Keratinocyte (primary cell): ENCODE measurements at regions not wholly inside any gene's neighbourhood (a gene's known extent, or its start where the extent isn't known, plus 50 kb on each side); places are given as distances from the start of the nearest gene placed in this dataset.

Experiments used
- DNase-seq: peaks from one replicate; pipeline ENCODE4 v3.0.0-alpha.2; 2011; ENCODE audit warnings: low read depth, missing footprints, low spot score
- FAIRE-seq: peaks from 2 replicates; lab custom pipeline; 2011; peaks lifted over from hg19 to GRCh38; lab: Jason Lieb, UNC
- H2AFZ ChIP-seq: 2 replicates; pipeline ENCODE4 v1.6.0; 2012; ENCODE audit warnings: low read length, control low read depth, inconsistent platforms; ENCODE audit not compliant: control insufficient read depth
- H3K27ac ChIP-seq: 2 replicates; pipeline ENCODE4 v1.5.1; 2011; ENCODE audit warnings: low read length; ENCODE audit not compliant: control insufficient read depth, insufficient read depth
- H3K27me3 ChIP-seq: 3 replicates; pipeline ENCODE4 v1.6.0; 2011; ENCODE audit warnings: low read length; ENCODE audit not compliant: control insufficient read depth, insufficient read depth; ENCODE audit errors: extremely low read depth
- H3K36me3 ChIP-seq, 2 experiments: 2 replicates in 1 of 2; 3 replicates in 1 of 2; pipeline ENCODE4 v1.5.1; 2011; ENCODE audit warnings: low read length in 2 of 2, mild to moderate bottlenecking in 1 of 2; ENCODE audit not compliant: control insufficient read depth in 2 of 2, insufficient read depth in 2 of 2; ENCODE audit errors: extremely low read depth in 1 of 2
- H3K4me1 ChIP-seq: 3 replicates; pipeline ENCODE4 v1.5.1; 2011; ENCODE audit warnings: low read length; ENCODE audit not compliant: control insufficient read depth, insufficient read depth; ENCODE audit errors: extremely low read depth
- H3K4me2 ChIP-seq: 3 replicates; pipeline ENCODE4 v1.6.0; 2011; ENCODE audit warnings: low read depth, low read length; ENCODE audit not compliant: control insufficient read depth, insufficient read depth; ENCODE audit errors: extremely low read depth
- H3K4me3 ChIP-seq, 3 experiments: fragments of 200-600 bp in 1 of 3; sonication (generic) in 1 of 3; 2 replicates in 2 of 3; 3 replicates in 1 of 3; pipeline ENCODE4 v1.5.1; 2011 to 2016; ENCODE audit warnings: low read length in 3 of 3, mild to moderate bottlenecking in 3 of 3, control low read depth in 2 of 3, inconsistent platforms in 1 of 3, low read depth in 1 of 3, mixed read lengths in 1 of 3, mixed run types in 1 of 3, moderate library complexity in 1 of 3; ENCODE audit not compliant: control insufficient read depth in 2 of 3, insufficient read depth in 2 of 3; ENCODE audit errors: extremely low read depth in 1 of 3
- H3K79me2 ChIP-seq: 2 replicates; pipeline ENCODE4 v1.6.0; 2012; ENCODE audit warnings: low read length; ENCODE audit not compliant: control insufficient read depth, insufficient read depth
- H3K9ac ChIP-seq: 3 replicates; pipeline ENCODE4 v1.6.0; 2011; ENCODE audit warnings: low read length; ENCODE audit not compliant: control insufficient read depth, insufficient read depth; ENCODE audit errors: extremely low read depth
- H3K9me1 ChIP-seq: 3 replicates; pipeline ENCODE4 v1.6.0; 2011; ENCODE audit warnings: low read length; ENCODE audit not compliant: control insufficient read depth, insufficient read depth; ENCODE audit errors: extremely low read depth
- H3K9me3 ChIP-seq: 2 replicates; pipeline ENCODE4 v1.5.1; 2012; ENCODE audit warnings: low read depth, low read length; ENCODE audit not compliant: control insufficient read depth
- H4K20me1 ChIP-seq: 3 replicates; pipeline ENCODE4 v1.6.0; 2011; ENCODE audit warnings: low read length; ENCODE audit not compliant: control insufficient read depth, insufficient read depth; ENCODE audit errors: extremely low read depth
- CTCF ChIP-seq, 3 experiments: IDR thresholded peaks in 1 of 3; conservative IDR thresholded peaks in 1 of 3; optimal IDR thresholded peaks in 1 of 3; 2 replicates in 2 of 3; 3 replicates in 1 of 3; pipeline versions ENCODE3 to v1.5.1; 2011; ENCODE audit warnings: low read length in 3 of 3, mild to moderate bottlenecking in 3 of 3, moderate library complexity in 2 of 3, control low read depth in 1 of 3, inconsistent platforms in 1 of 3; ENCODE audit not compliant: insufficient read depth in 2 of 3; ENCODE audit errors: extremely low read depth in 1 of 3
- EZH2 ChIP-seq: IDR thresholded peaks from one replicate; pipeline ENCODE4 v1.6.1; 2012; ENCODE audit warnings: inconsistent platforms, mild to moderate bottlenecking, low read length, moderate library complexity
- dilution Hi-C: fragments of 300-500 bp; cut with MboI; formaldehyde crosslinking; loops from one replicate; pipeline ENCODE4 v1.7.0; 2020; ENCODE audit warnings: low sequenced_read_pairs; ENCODE audit not compliant: extremely low pct_ligation_motif_present

GRCh38 chr2:220269367-220269766 lies 641.9 kb downstream of the SLC4A3 start:
- no peak for FAIRE-seq
- H3K4me2 ChIP-seq = no peak overlapping the region

GRCh38 chr2:220270481-220271070 lies 643.1 kb downstream of the SLC4A3 start:
- H3K27ac ChIP-seq = no peak overlapping the region
- H4K20me1 ChIP-seq = no peaks in the 10 kb centered on the region
- H3K4me2 ChIP-seq = no peak overlapping the region
- TF ChIP-seq EZH2 (no peak), CTCF (optimal IDR thresholded peaks at IDR 0.05 in 1 of 3, IDR thresholded peaks at IDR 0.05 in 1 of 3, conservative IDR thresholded peaks at IDR 0.05 in 1 of 3; ENCODE audit: extremely low read depth in 1 of 3, insufficient read depth in 2 of 3, low read length in 3 of 3) (no peak)
- H3K4me3 ChIP-seq = no peak overlapping the region
- DNase-seq (no peak), FAIRE-seq (peak; percentile 9)
- H3K27me3 ChIP-seq = no peaks in the 10 kb centered on the region
- H3K4me1 ChIP-seq = peaks cover 7% of the 10 kb centered on the region
- no peak overlapping the region for H2AFZ ChIP-seq
- H3K9ac ChIP-seq = no peak overlapping the region
- dilution Hi-C loops = no loop called here
- no peaks in the 10 kb centered on the region for H3K9me1 ChIP-seq
- H3K36me3 ChIP-seq = no peaks in the 10 kb centered on the region
- H3K9me3 ChIP-seq = no peaks in the 10 kb centered on the region
- H3K79me2 ChIP-seq = no peaks in the 10 kb centered on the region

More at GRCh38 chr2:220269367-220269766, 641.9 kb downstream of the SLC4A3 start:
- Histone ChIP-seq H3K27ac (no peak overlapping the region), H3K36me3 (no peaks in the 10 kb centered on the region), H3K9me1 (no peaks in the 10 kb centered on the region), H3K4me1 (no peaks in the 10 kb centered on the region), H3K27me3 (no peaks in the 10 kb centered on the region), H4K20me1 (no peaks in the 10 kb centered on the region), H3K79me2 (no peaks in the 10 kb centered on the region), H2AFZ (no peak overlapping the region), H3K9me3 (no peaks in the 10 kb centered on the region), H3K9ac (no peak overlapping the region), H3K4me3 (no peak overlapping the region)
- DNase-seq = no peak
- dilution Hi-C loops = no loop called here
- TF ChIP-seq EZH2 = no peak
- TF ChIP-seq CTCF (optimal IDR thresholded peaks at IDR 0.05 in 1 of 3, IDR thresholded peaks at IDR 0.05 in 1 of 3, conservative IDR thresholded peaks at IDR 0.05 in 1 of 3; ENCODE audit: extremely low read depth in 1 of 3, insufficient read depth in 2 of 3, low read length in 3 of 3) = no peak
